T-cell (primary cell): ENCODE measurements at regions not wholly inside any gene's neighbourhood (a gene's known extent, or its start where the extent isn't known, plus 50 kb on each side); places are given as distances from the start of the nearest gene placed in this dataset.

ENCODE experiments used
- ATAC-seq, 4 experiments: fragments of 200-7000 bp in 3 of 4; fragments of 150-1000 bp in 1 of 4; cut with Tn5 transposase; replicated peaks in 1 of 4; 1 replicate in 3 of 4; 2 replicates in 1 of 4; pipeline ENCODE4 v1.10.0; 2021; ENCODE audit warnings: moderate library complexity in 3 of 4, mild to moderate bottlenecking in 2 of 4, moderate number of reproducible peaks in 1 of 4
- CTCF ChIA-PET, 2 donors: fragments of 300-600 bp; sonication (Branson Sonifier 250); formaldehyde crosslinking; loops; one replicate each; lab custom pipeline; 2022; ENCODE audit warnings: antibody characterized with exemption in 2 of 2; lab: Charles Lee
- POLR2A ChIA-PET, 2 donors: fragments of 300-600 bp; sonication (Branson Sonifier 250); formaldehyde crosslinking; loops; one replicate each; lab custom pipeline; 2022; ENCODE audit warnings: antibody characterized with exemption in 2 of 2; lab: Charles Lee
- DNase-seq, 35 experiments: peaks; one replicate each; pipeline versions ENCODE4 v3.0.0 to v3.0.0-alpha.2; 2013 to 2023
- H3K27ac ChIP-seq: one replicate; pipeline ENCODE4 v1.5.1; 2013; ENCODE audit warnings: low read length
- H3K27me3 ChIP-seq, 2 experiments: replicated peaks in 1 of 2; 1 replicate in 1 of 2; 2 replicates in 1 of 2; pipeline versions ENCODE4 v1.6.1 to v1.7.0; 2013; ENCODE audit warnings: low read length in 1 of 2, mixed read lengths in 1 of 2; ENCODE audit not compliant: control insufficient read depth in 2 of 2, insufficient read depth in 2 of 2; ENCODE audit errors: extremely low read depth in 1 of 2
- H3K36me3 ChIP-seq, 2 donors: 1 replicate in 1 of 2; 2 replicates in 1 of 2; pipeline versions ENCODE4 v1.6.1 to v1.7.0; 2013; ENCODE audit warnings: low read length in 1 of 2; ENCODE audit not compliant: control insufficient read depth in 2 of 2, insufficient read depth in 1 of 2; ENCODE audit errors: extremely low read depth in 1 of 2
- H3K4me1 ChIP-seq, 2 experiments: 1 replicate in 1 of 2; 2 replicates in 1 of 2; pipeline versions ENCODE4 v1.6.1 to v1.7.0; 2013; ENCODE audit warnings: low read length in 2 of 2, mixed read lengths in 1 of 2; ENCODE audit not compliant: insufficient read depth in 2 of 2, control insufficient read depth in 1 of 2; ENCODE audit errors: extremely low read depth in 1 of 2
- H3K4me3 ChIP-seq, 2 donors: 1 replicate in 1 of 2; 2 replicates in 1 of 2; pipeline versions ENCODE4 v1.5.1 to v1.7.0; 2013; ENCODE audit warnings: mild to moderate bottlenecking in 2 of 2, low read length in 1 of 2, moderate library complexity in 1 of 2; ENCODE audit not compliant: control insufficient read depth in 1 of 2; ENCODE audit errors: extremely low read depth in 1 of 2
- H3K9me3 ChIP-seq: 2 replicates; pipeline ENCODE4 v1.7.0; 2013
- H3K27ac Mint-ChIP-seq, 2 donors: one replicate each; pipeline ENCODE4 v1.8.0; 2020 to 2021; ENCODE audit warnings: mild to moderate bottlenecking in 2 of 2, mixed read lengths in 2 of 2
- H3K27me3 Mint-ChIP-seq, 2 donors: one replicate each; pipeline ENCODE4 v1.8.0; 2021 to 2022; ENCODE audit warnings: mixed read lengths in 2 of 2
- H3K36me3 Mint-ChIP-seq: one replicate; pipeline ENCODE4 v1.8.0; 2021; ENCODE audit warnings: mixed read lengths
- H3K4me1 Mint-ChIP-seq, 3 donors: one replicate each; pipeline ENCODE4 v1.8.0; 2020 to 2022; ENCODE audit warnings: mixed read lengths in 3 of 3, mild to moderate bottlenecking in 1 of 3
- H3K4me3 Mint-ChIP-seq, 3 donors: one replicate each; pipeline ENCODE4 v1.8.0; 2020 to 2022; ENCODE audit warnings: mild to moderate bottlenecking in 3 of 3, mixed read lengths in 3 of 3, moderate library complexity in 3 of 3
- H3K9me3 Mint-ChIP-seq, 3 donors: one replicate each; pipeline ENCODE4 v1.8.0; 2020 to 2022; ENCODE audit warnings: mixed read lengths in 3 of 3
- WGBS: methylation state at CpG from one replicate; pipeline ENCODE4 v1.1.5; 2013; ENCODE audit warnings: missing lambda C conversion rate; ENCODE audit not compliant: insufficient coverage; 5-methylcytosine and 5-hydroxymethylcytosine counted together

- H3K27me3 ChIP-seq = no peaks in the 10 kb centered on the region
- DNase-seq (no peak), ATAC-seq (no peak)
- peaks cover 0 to 2% (median 0%) of the 10 kb centered on the region in 3 donors for H3K4me1 Mint-ChIP-seq
- H3K36me3 Mint-ChIP-seq = no peaks in the 10 kb centered on the region
- no peak overlapping the region for H3K27ac ChIP-seq
- no peaks in the 10 kb centered on the region for H3K36me3 ChIP-seq
- H3K4me3 ChIP-seq = no peak overlapping the region
- no CpG with 5 or more reads among the region's 3 CpGs for WGBS
- peaks cover 0 to 9% of the 10 kb centered on the region in 2 donors for H3K27me3 Mint-ChIP-seq
- H3K4me3 Mint-ChIP-seq = no peak overlapping the region
- CTCF ChIA-PET = no interaction called here
- no peak overlapping the region for H3K27ac Mint-ChIP-seq
- H3K9me3 Mint-ChIP-seq = no peaks in the 10 kb centered on the region
- H3K4me1 ChIP-seq = no peaks in the 10 kb centered on the region
- POLR2A ChIA-PET = no interaction called here
- H3K9me3 ChIP-seq = no peaks in the 10 kb centered on the region
These were observed 500.7 kb downstream of the TLE4 start for GRCh38 chr9:80072451-80072850.

DNA sequence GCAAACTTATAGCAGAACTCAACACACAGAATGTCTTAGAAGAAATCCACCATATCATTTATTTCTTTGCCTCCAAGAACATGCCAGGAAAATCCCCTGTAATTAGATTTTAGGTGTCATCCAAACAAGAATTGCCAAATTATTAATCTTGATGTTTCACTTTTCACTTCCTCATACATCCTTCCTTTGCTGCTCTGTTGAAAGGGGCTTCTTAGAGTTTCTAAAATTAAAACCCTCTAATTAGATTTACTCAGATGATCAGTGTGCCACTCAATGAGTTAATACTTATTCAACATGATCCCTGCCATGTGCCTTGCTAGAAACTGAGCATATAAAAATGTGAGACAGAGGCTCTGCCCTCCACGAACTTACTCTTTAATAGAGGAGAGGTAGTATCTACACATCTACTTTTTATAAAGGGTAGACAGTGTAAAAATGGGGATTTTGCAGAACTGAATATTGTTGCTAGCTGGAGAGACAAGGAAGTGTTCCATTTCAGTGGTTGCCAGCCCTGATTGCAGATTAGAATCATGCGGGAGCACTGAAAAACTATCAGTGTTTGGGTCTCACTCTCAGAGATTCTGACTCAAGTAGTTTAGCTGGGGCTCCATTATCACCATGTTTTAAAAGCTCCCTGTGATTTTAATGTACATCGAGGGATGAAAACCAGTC is 498.4 kb downstream of the TLE4 start:
- no peak overlapping the region for H3K4me3 Mint-ChIP-seq
- H3K27me3 Mint-ChIP-seq = peaks cover 2 to 9% of the 10 kb centered on the region in 2 donors
- Histone ChIP-seq H3K27me3 (no peaks in the 10 kb centered on the region), H3K4me3 (no peak overlapping the region), H3K36me3 (no peaks in the 10 kb centered on the region), H3K27ac (no peak overlapping the region), H3K4me1 (no peaks in the 10 kb centered on the region), H3K9me3 (no peaks in the 10 kb centered on the region)
- WGBS = no CpG with 5 or more reads among the region's 3 CpGs
- DNase-seq (no peak), ATAC-seq (no peak)
- H3K27ac Mint-ChIP-seq = no peak overlapping the region
- no peaks in the 10 kb centered on the region for H3K4me1 Mint-ChIP-seq
- H3K36me3 Mint-ChIP-seq = no peaks in the 10 kb centered on the region
- CTCF ChIA-PET = interaction anchor here in 1 of 2 donors (0.6 kb wide), 1 partner anchor 1101 kb away, joined by 4 read pairs; no protein-coding TSS in a partner anchor
- no peaks in the 10 kb centered on the region for H3K9me3 Mint-ChIP-seq
- POLR2A ChIA-PET = no interaction called here

DNA sequence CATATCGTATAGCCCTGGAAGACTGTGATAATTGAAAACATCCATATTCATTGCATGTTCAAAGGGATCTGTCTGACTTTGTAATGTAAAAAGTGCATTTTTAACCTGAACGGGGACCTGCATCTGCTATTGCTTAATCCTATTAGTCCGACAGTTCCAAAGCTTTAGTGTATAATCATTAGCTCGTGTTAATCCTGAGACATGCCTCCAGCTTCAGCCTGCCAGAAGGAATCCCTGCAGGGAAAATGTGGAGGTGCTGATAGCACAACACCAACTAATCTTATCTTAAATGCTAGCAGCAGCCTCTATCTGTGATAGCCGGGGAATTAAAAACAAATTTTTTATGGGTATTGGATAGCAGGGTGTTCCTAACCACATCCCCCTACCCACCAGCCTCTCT is 495.2 kb downstream of the TLE4 start:
- H3K36me3 ChIP-seq = no peaks in the 10 kb centered on the region
- WGBS = no CpG with 5 or more reads among the region's 5 CpGs
- ChIA-PET CTCF (no interaction called here), POLR2A (no interaction called here)
- no peak overlapping the region for H3K4me3 ChIP-seq
- Mint-ChIP-seq H3K4me1 (no peaks in the 10 kb centered on the region), H3K27me3 (peaks cover 2 to 9% of the 10 kb centered on the region in 2 donors), H3K9me3 (no peaks in the 10 kb centered on the region), H3K4me3 (no peak overlapping the region), H3K27ac (no peak overlapping the region), H3K36me3 (no peaks in the 10 kb centered on the region)
- no peaks in the 10 kb centered on the region for H3K27me3 ChIP-seq
- ATAC-seq = no peak
- H3K27ac ChIP-seq = no peak overlapping the region
- H3K9me3 ChIP-seq = no peaks in the 10 kb centered on the region
- DNase-seq = no peak
- H3K4me1 ChIP-seq = no peaks in the 10 kb centered on the region

DNA sequence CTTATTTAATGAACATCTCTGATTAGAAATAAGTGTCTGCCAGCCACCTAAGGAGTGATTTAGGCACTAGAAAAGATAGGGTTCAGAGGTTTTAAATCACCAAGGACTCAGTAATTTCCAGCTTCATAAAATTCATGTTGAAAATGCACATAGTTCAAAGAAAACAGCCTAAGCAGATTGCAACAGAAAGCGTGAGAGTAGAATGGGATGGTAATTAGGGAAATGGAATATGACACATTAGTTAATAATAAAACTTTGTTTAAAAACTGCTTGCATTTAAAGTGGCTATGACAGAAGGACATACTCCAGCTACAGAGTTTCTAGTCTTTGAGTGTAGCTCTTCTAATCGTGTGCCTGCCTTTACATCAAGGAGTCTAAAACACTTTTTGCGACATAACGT is 490.8 kb downstream of the TLE4 start:
- no peaks in the 10 kb centered on the region for H3K27me3 ChIP-seq
- no peaks in the 10 kb centered on the region for H3K9me3 ChIP-seq
- no peaks in the 10 kb centered on the region for H3K4me1 Mint-ChIP-seq
- no peak overlapping the region for H3K27ac ChIP-seq
- no peak for ATAC-seq
- no peaks in the 10 kb centered on the region for H3K36me3 ChIP-seq
- H3K9me3 Mint-ChIP-seq = peaks cover 0 to 8% (median 0%) of the 10 kb centered on the region in 3 donors
- DNase-seq = no peak
- ChIA-PET CTCF (no interaction called here), POLR2A (no interaction called here)
- no peaks in the 10 kb centered on the region for H3K4me1 ChIP-seq
- no CpG with 5 or more reads among the region's 4 CpGs for WGBS
- no peak overlapping the region for H3K27ac Mint-ChIP-seq
- H3K36me3 Mint-ChIP-seq = no peaks in the 10 kb centered on the region
- peaks cover 2 to 7% of the 10 kb centered on the region in 2 donors for H3K27me3 Mint-ChIP-seq
- H3K4me3 Mint-ChIP-seq = no peak overlapping the region
- H3K4me3 ChIP-seq = no peak overlapping the region

GRCh38 chr9:80061940-80062339 is 490.2 kb downstream of the TLE4 start:
- no peaks in the 10 kb centered on the region for H3K36me3 ChIP-seq
- H3K27ac ChIP-seq = no peak overlapping the region
- H3K36me3 Mint-ChIP-seq = no peaks in the 10 kb centered on the region
- H3K9me3 ChIP-seq = no peaks in the 10 kb centered on the region
- no peak overlapping the region for H3K4me3 ChIP-seq
- ChIA-PET CTCF (no interaction called here), POLR2A (interaction anchor here in 1 of 2 donors (0.6 kb wide), 1 partner anchor 444 kb away, joined by 3 read pairs; no protein-coding TSS in a partner anchor)
- H3K4me1 ChIP-seq = no peaks in the 10 kb centered on the region
- H3K4me1 Mint-ChIP-seq = no peaks in the 10 kb centered on the region
- H3K27me3 Mint-ChIP-seq = peaks cover 1 to 3% of the 10 kb centered on the region in 2 donors
- H3K27ac Mint-ChIP-seq = no peak overlapping the region
- WGBS = no CpG with 5 or more reads among the region's 2 CpGs
- ATAC-seq = no peak
- H3K9me3 Mint-ChIP-seq = peaks cover 0 to 8% (median 0%) of the 10 kb centered on the region in 3 donors
- no peak overlapping the region for H3K4me3 Mint-ChIP-seq
- H3K27me3 ChIP-seq = no peaks in the 10 kb centered on the region
- no peak for DNase-seq

GRCh38 chr9:80061096-80061495 is 489.3 kb downstream of the TLE4 start:
- H3K4me1 ChIP-seq = no peaks in the 10 kb centered on the region
- H3K4me1 Mint-ChIP-seq = no peaks in the 10 kb centered on the region
- no peaks in the 10 kb centered on the region for H3K27me3 ChIP-seq
- H3K27me3 Mint-ChIP-seq = no peaks in the 10 kb centered on the region
- H3K36me3 Mint-ChIP-seq = no peaks in the 10 kb centered on the region
- no peak overlapping the region for H3K27ac ChIP-seq
- CTCF ChIA-PET = no interaction called here
- no peaks in the 10 kb centered on the region for H3K9me3 ChIP-seq
- POLR2A ChIA-PET = no interaction called here
- no peak overlapping the region for H3K4me3 ChIP-seq
- ATAC-seq = no peak
- no peak overlapping the region for H3K4me3 Mint-ChIP-seq
- H3K27ac Mint-ChIP-seq = no peak overlapping the region
- no peak for DNase-seq
- H3K9me3 Mint-ChIP-seq = peaks cover 0 to 8% (median 0%) of the 10 kb centered on the region in 3 donors
- H3K36me3 ChIP-seq = no peaks in the 10 kb centered on the region

DNA sequence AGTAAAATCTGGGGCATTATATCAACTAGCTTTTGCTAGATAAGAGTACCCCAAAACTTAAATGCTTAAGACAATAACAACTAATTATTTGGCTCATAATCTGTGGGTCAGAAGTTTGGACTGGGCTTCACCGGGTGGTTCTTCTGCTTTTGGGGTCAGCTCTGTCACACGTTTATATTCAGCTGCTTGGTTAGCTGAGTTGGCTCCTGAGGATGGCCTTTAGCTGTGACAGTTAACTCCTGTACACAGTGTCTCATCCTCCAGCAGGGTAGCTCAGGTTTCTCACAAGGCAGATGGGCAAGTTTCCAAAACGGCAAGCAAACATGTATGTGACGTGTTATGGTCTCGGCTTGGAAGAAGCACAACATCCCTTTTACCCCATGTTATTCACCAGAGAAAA is 488.2 kb downstream of the TLE4 start:
- no peaks in the 10 kb centered on the region for H3K9me3 ChIP-seq
- H3K36me3 ChIP-seq = no peaks in the 10 kb centered on the region
- Mint-ChIP-seq H3K4me3 (no peak overlapping the region), H3K27ac (no peak overlapping the region), H3K36me3 (no peaks in the 10 kb centered on the region), H3K27me3 (no peaks in the 10 kb centered on the region), H3K4me1 (no peaks in the 10 kb centered on the region), H3K9me3 (peaks cover 0 to 8% (median 0%) of the 10 kb centered on the region in 3 donors)
- DNase-seq = no peak
- ChIA-PET POLR2A (no interaction called here), CTCF (no interaction called here)
- no peaks in the 10 kb centered on the region for H3K27me3 ChIP-seq
- H3K27ac ChIP-seq = no peak overlapping the region
- H3K4me1 ChIP-seq = no peaks in the 10 kb centered on the region
- 84% methylated on average over 5 of the region's 5 CpGs for WGBS
- no peak overlapping the region for H3K4me3 ChIP-seq
- no peak for ATAC-seq
